SK-N-SH (cell line): ENCODE measurements at regions not wholly inside any gene's neighbourhood (a gene's known extent, or its start where the extent isn't known, plus 50 kb on each side); places are given as distances from the start of the nearest gene placed in this dataset.

Experiments
- CTCF ChIA-PET: fragments of 300-600, 350-600 bp; formaldehyde crosslinking; extraction: SDS; loops from one replicate; lab custom pipeline; 2021; lab: Yijun Ruan, JAX
- POLR2A ChIA-PET: fragments of 350-600 bp; sonication (Branson Sonifier 250); formaldehyde crosslinking; extraction: SDS; loops from one replicate; lab custom pipeline; 2020; ENCODE audit warnings: antibody characterized with exemption, inconsistent platforms; lab: Yijun Ruan, JAX
- DNase-seq: peaks from one replicate; pipeline ENCODE4 v3.0.0; 2012
- H2AFZ ChIP-seq: fragments of 200-600 bp; sonication (generic); 2 replicates; pipeline ENCODE4 v1.8.1; 2016; ENCODE audit warnings: antibody characterized with exemption, mild to moderate bottlenecking, low read depth
- H3F3A ChIP-seq: fragments of 200-600 bp; sonication (generic); replicated peaks from 2 replicates; pipeline ENCODE3; 2016; ENCODE audit warnings: antibody characterized with exemption, mild to moderate bottlenecking; ENCODE audit not compliant: insufficient read depth
- H3K27ac ChIP-seq, 2 experiments: fragments of 200-500 bp in 1 of 2; fragments of 200-600 bp in 1 of 2; sonication (Bioruptor generic) in 1 of 2; sonication (generic), shearing (Covaris generic) in 1 of 2; 2 replicates each; pipeline versions ENCODE4 v1.5.1 to v1.6.1; 2014 to 2016; ENCODE audit warnings: low read depth in 2 of 2, inconsistent platforms in 1 of 2, low read length in 1 of 2, mild to moderate bottlenecking in 1 of 2, mixed read lengths in 1 of 2
- H3K27me3 ChIP-seq: fragments of 200-600 bp; sonication (generic), shearing (Covaris generic); 2 replicates; pipeline ENCODE4 v1.6.1; 2016; ENCODE audit warnings: mixed run types; ENCODE audit not compliant: insufficient read depth
- H3K36me3 ChIP-seq, 2 experiments: fragments of 200-500 bp in 1 of 2; fragments of 200-600 bp in 1 of 2; sonication (Bioruptor generic) in 1 of 2; sonication (generic) in 1 of 2; replicated peaks in 1 of 2; 2 replicates each; pipeline versions ENCODE3 to v1.5.1; 2014 to 2016; ENCODE audit warnings: low read length in 1 of 2, mild to moderate bottlenecking in 1 of 2; ENCODE audit not compliant: insufficient read depth in 2 of 2, control insufficient read depth in 1 of 2
- H3K4me1 ChIP-seq, 2 experiments: fragments of 200-500 bp in 1 of 2; fragments of 200-600 bp in 1 of 2; sonication (Bioruptor generic) in 1 of 2; sonication (generic), shearing (Covaris generic) in 1 of 2; 2 replicates each; pipeline versions ENCODE4 v1.5.1 to v1.6.1; 2014 to 2016; ENCODE audit warnings: low read depth in 1 of 2, low read length in 1 of 2, mixed run types in 1 of 2; ENCODE audit not compliant: insufficient read depth in 2 of 2, control insufficient read depth in 1 of 2
- H3K4me2 ChIP-seq: fragments of 200-600 bp; sonication (generic), shearing (Covaris generic); 2 replicates; pipeline ENCODE4 v1.6.1; 2017; ENCODE audit warnings: mixed run types
- H3K4me3 ChIP-seq, 2 experiments: fragments of 200-500 bp in 1 of 2; fragments of 200-600 bp in 1 of 2; sonication (Bioruptor generic) in 1 of 2; sonication (generic), shearing (Covaris generic) in 1 of 2; 2 replicates each; pipeline versions ENCODE4 v1.5.1 to v1.8.1; 2014 to 2016; ENCODE audit warnings: low read depth in 2 of 2, inconsistent platforms in 1 of 2, low read length in 1 of 2, mild to moderate bottlenecking in 1 of 2, mixed read lengths in 1 of 2, moderate library complexity in 1 of 2
- H3K79me2 ChIP-seq: fragments of 200-600 bp; sonication (generic); 2 replicates; pipeline ENCODE4 v1.8.1; 2017; ENCODE audit warnings: mild to moderate bottlenecking; ENCODE audit not compliant: insufficient read depth
- H3K9ac ChIP-seq: fragments of 200-600 bp; sonication (generic); 2 replicates; pipeline ENCODE4 v1.6.1; 2017; ENCODE audit warnings: mixed run types
- H3K9me2 ChIP-seq: fragments of 200-600 bp; sonication (generic); 2 replicates; pipeline ENCODE4 v1.6.1; 2017; ENCODE audit warnings: mixed run types
- H3K9me3 ChIP-seq: fragments of 200-600 bp; sonication (generic); 2 replicates; pipeline ENCODE4 v1.6.1; 2017; ENCODE audit warnings: mixed run types, mild to moderate bottlenecking, moderate library complexity
- H4K20me1 ChIP-seq: fragments of 200-600 bp; sonication (generic); 2 replicates; pipeline ENCODE4 v1.6.1; 2017; ENCODE audit warnings: mild to moderate bottlenecking, mixed run types; ENCODE audit not compliant: insufficient read depth
- CHD2 ChIP-seq: fragments of 150-350 bp; IDR thresholded peaks from 2 replicates; pipeline ENCODE4 v1.6.1; 2018; ENCODE audit warnings: low read length; ENCODE audit not compliant: partially characterized antibody
- ELF1 ChIP-seq: IDR thresholded peaks from 2 replicates; pipeline ENCODE4 v1.4.0; 2012
- EP300 ChIP-seq, 2 experiments: IDR thresholded peaks; 2 replicates each; pipeline versions ENCODE4 v1.4.0 to v1.6.1; 2012; ENCODE audit warnings: borderline replicate concordance in 1 of 2, low read depth in 1 of 2, low read length in 1 of 2
- EZH2phosphoT487 ChIP-seq: fragments of 200-600 bp; sonication (generic); IDR thresholded peaks from 2 replicates; pipeline ENCODE4 v1.6.1; 2017; ENCODE audit warnings: low read depth, mixed run types, mild to moderate bottlenecking, antibody characterized with exemption, moderate library complexity, borderline replicate concordance
- FOSL2 ChIP-seq: IDR thresholded peaks from 2 replicates; pipeline ENCODE4 v1.4.0; 2012; ENCODE audit warnings: low read depth, mild to moderate bottlenecking, moderate library complexity, borderline replicate concordance
- MXI1 ChIP-seq: IDR thresholded peaks from 2 replicates; pipeline ENCODE4 v1.6.1; 2012; ENCODE audit warnings: mild to moderate bottlenecking, low read depth, low read length, improper control_type of control experiment
- NRF1 ChIP-seq: IDR thresholded peaks from 2 replicates; pipeline ENCODE4 v1.6.1; 2012; ENCODE audit warnings: low read depth, mild to moderate bottlenecking, low read length
- POLR2AphosphoS5 ChIP-seq: IDR thresholded peaks from 2 replicates; pipeline ENCODE4 v1.6.1; 2012; ENCODE audit warnings: low read depth, low read length
- RXRA ChIP-seq: IDR thresholded peaks from 2 replicates; pipeline ENCODE4 v1.4.0; 2012; ENCODE audit warnings: low read depth, mild to moderate bottlenecking, borderline replicate concordance
- SMC3 ChIP-seq: IDR thresholded peaks from 2 replicates; pipeline ENCODE4 v1.6.1; 2012; ENCODE audit warnings: low read depth, low read length, improper control_type of control experiment
- TCF12 ChIP-seq: IDR thresholded peaks from 2 replicates; pipeline ENCODE4 v1.4.0; 2012
- TEAD4 ChIP-seq: IDR thresholded peaks from 2 replicates; pipeline ENCODE4 v1.4.0; 2012; ENCODE audit warnings: mild to moderate bottlenecking, borderline replicate concordance; ENCODE audit not compliant: insufficient read depth
- WGBS: methylation state at CpG from one replicate; pipeline ENCODE4 v1.1.6; 2017; ENCODE audit warnings: low lambda C conversion rate; 5-methylcytosine and 5-hydroxymethylcytosine counted together
- TF ChIP-seq, protein P1 (sequence below): fragments of 150-350 bp; IDR thresholded peaks from 2 replicates; pipeline ENCODE4 v1.6.1; 2016; ENCODE audit warnings: mild to moderate bottlenecking, low read depth, low read length
- TF ChIP-seq, protein P2 (sequence below): IDR thresholded peaks from 2 replicates; pipeline ENCODE4 v1.6.1; 2012; ENCODE audit warnings: mild to moderate bottlenecking, low read depth, low read length, moderate library complexity
- TF ChIP-seq, protein P3 (sequence below): IDR thresholded peaks from 2 replicates; pipeline ENCODE4; 2012
- TF ChIP-seq, protein P4 (sequence below): fragments of 200-600 bp; sonication (generic); IDR thresholded peaks from 2 replicates; pipeline ENCODE4 v1.6.1; 2017; ENCODE audit warnings: antibody characterized with exemption, mild to moderate bottlenecking, moderate library complexity

DNA sequence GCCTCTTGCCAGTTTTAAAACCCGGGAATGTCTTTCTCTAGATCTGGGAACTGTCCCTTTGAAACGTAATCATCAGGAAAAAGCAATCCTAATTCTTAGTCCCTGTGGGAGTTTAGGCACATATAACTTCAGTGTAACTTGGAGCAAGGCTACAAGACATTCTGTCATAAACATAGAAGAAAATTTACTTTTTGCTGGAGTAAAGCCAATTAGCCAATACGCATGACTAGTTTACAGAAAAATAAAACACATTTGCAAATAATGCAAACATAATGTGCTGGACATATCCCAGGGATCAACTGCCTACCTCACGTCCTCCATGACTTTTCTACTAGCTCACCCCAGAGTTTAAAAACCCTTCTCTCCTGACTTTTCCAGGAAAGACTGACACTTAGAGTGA is 970.6 kb downstream of the MRPL39 start:
- H3K9me2 ChIP-seq: no peaks in the 10 kb centered on the region
- DNase-seq: no peak
- H2AFZ ChIP-seq: no peak overlapping the region
- ChIA-PET POLR2A (no interaction called here), CTCF (interaction anchor here (0.9 kb wide), 1 partner anchor 22 kb away, joined by 3 read pairs; no protein-coding TSS in a partner anchor)
- H3K9ac ChIP-seq: no peak overlapping the region
- H3K36me3 ChIP-seq: no peaks in the 10 kb centered on the region
- no peak for TF ChIP-seq EP300 (IDR thresholded peaks at IDR 0.05; ENCODE audit: borderline replicate concordance in 1 of 2, low read depth in 1 of 2, low read length in 1 of 2)
- no peak for TF ChIP-seq TEAD4
- TF ChIP-seq MXI1: no peak
- TF ChIP-seq TCF12: no peak
- TF ChIP-seq, protein P1, sequence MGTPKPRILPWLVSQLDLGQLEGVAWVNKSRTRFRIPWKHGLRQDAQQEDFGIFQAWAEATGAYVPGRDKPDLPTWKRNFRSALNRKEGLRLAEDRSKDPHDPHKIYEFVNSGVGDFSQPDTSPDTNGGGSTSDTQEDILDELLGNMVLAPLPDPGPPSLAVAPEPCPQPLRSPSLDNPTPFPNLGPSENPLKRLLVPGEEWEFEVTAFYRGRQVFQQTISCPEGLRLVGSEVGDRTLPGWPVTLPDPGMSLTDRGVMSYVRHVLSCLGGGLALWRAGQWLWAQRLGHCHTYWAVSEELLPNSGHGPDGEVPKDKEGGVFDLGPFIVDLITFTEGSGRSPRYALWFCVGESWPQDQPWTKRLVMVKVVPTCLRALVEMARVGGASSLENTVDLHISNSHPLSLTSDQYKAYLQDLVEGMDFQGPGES: no peak
- TF ChIP-seq NRF1: no peak
- TF ChIP-seq, protein P2, sequence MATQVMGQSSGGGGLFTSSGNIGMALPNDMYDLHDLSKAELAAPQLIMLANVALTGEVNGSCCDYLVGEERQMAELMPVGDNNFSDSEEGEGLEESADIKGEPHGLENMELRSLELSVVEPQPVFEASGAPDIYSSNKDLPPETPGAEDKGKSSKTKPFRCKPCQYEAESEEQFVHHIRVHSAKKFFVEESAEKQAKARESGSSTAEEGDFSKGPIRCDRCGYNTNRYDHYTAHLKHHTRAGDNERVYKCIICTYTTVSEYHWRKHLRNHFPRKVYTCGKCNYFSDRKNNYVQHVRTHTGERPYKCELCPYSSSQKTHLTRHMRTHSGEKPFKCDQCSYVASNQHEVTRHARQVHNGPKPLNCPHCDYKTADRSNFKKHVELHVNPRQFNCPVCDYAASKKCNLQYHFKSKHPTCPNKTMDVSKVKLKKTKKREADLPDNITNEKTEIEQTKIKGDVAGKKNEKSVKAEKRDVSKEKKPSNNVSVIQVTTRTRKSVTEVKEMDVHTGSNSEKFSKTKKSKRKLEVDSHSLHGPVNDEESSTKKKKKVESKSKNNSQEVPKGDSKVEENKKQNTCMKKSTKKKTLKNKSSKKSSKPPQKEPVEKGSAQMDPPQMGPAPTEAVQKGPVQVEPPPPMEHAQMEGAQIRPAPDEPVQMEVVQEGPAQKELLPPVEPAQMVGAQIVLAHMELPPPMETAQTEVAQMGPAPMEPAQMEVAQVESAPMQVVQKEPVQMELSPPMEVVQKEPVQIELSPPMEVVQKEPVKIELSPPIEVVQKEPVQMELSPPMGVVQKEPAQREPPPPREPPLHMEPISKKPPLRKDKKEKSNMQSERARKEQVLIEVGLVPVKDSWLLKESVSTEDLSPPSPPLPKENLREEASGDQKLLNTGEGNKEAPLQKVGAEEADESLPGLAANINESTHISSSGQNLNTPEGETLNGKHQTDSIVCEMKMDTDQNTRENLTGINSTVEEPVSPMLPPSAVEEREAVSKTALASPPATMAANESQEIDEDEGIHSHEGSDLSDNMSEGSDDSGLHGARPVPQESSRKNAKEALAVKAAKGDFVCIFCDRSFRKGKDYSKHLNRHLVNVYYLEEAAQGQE: no peak
- TF ChIP-seq, protein P3, sequence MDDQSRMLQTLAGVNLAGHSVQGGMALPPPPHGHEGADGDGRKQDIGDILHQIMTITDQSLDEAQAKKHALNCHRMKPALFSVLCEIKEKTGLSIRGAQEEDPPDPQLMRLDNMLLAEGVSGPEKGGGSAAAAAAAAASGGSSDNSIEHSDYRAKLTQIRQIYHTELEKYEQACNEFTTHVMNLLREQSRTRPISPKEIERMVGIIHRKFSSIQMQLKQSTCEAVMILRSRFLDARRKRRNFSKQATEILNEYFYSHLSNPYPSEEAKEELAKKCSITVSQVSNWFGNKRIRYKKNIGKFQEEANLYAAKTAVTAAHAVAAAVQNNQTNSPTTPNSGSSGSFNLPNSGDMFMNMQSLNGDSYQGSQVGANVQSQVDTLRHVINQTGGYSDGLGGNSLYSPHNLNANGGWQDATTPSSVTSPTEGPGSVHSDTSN: no peak
- TF ChIP-seq CHD2: no peak
- TF ChIP-seq SMC3: no peak
- no peak for TF ChIP-seq RXRA
- TF ChIP-seq ELF1: no peak
- TF ChIP-seq POLR2AphosphoS5: no peak
- TF ChIP-seq, protein P4, sequence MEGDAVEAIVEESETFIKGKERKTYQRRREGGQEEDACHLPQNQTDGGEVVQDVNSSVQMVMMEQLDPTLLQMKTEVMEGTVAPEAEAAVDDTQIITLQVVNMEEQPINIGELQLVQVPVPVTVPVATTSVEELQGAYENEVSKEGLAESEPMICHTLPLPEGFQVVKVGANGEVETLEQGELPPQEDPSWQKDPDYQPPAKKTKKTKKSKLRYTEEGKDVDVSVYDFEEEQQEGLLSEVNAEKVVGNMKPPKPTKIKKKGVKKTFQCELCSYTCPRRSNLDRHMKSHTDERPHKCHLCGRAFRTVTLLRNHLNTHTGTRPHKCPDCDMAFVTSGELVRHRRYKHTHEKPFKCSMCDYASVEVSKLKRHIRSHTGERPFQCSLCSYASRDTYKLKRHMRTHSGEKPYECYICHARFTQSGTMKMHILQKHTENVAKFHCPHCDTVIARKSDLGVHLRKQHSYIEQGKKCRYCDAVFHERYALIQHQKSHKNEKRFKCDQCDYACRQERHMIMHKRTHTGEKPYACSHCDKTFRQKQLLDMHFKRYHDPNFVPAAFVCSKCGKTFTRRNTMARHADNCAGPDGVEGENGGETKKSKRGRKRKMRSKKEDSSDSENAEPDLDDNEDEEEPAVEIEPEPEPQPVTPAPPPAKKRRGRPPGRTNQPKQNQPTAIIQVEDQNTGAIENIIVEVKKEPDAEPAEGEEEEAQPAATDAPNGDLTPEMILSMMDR: no peak
- TF ChIP-seq FOSL2: no peak
- TF ChIP-seq EZH2phosphoT487: no peak
- H3K79me2 ChIP-seq: no peaks in the 10 kb centered on the region
- no peaks in the 10 kb centered on the region for H4K20me1 ChIP-seq
- WGBS: 65% methylated on average over 4 of the region's 4 CpGs
- H3K27ac ChIP-seq: no peak overlapping the region
- H3K9me3 ChIP-seq: no peaks in the 10 kb centered on the region
- H3K4me3 ChIP-seq: no peak overlapping the region
- no peaks in the 10 kb centered on the region for H3K27me3 ChIP-seq
- peaks cover 0 to 3% of the 10 kb centered on the region in 2 experiments; a peak in 1 of 4 replicates for H3K4me1 ChIP-seq
- H3F3A ChIP-seq: no peaks in the 10 kb centered on the region
- no peak overlapping the region for H3K4me2 ChIP-seq
